Fibroblast of lung (primary cell): ENCODE measurements at regions not wholly inside any gene's neighbourhood (a gene's known extent, or its start where the extent isn't known, plus 50 kb on each side); places are given as distances from the start of the nearest gene placed in this dataset.

Experiments used
- DNase-seq, 2 donors: peaks; one replicate each; pipeline versions ENCODE4 v3.0.0 to v3.0.0-alpha.2; 2010; ENCODE audit warnings: low read depth in 2 of 2
- H2AFZ ChIP-seq: 2 replicates; pipeline ENCODE4 v1.5.1; 2012; ENCODE audit warnings: low read length, control low read depth, inconsistent platforms
- H3K27ac ChIP-seq: 2 replicates; pipeline ENCODE4 v1.5.1; 2011; ENCODE audit warnings: low read length, control low read depth; ENCODE audit not compliant: insufficient read depth
- H3K27me3 ChIP-seq: 2 replicates; pipeline ENCODE4 v1.5.1; 2011; ENCODE audit warnings: mild to moderate bottlenecking, low read length; ENCODE audit not compliant: control insufficient read depth, insufficient read depth
- H3K36me3 ChIP-seq: 2 replicates; pipeline ENCODE4 v1.5.1; 2011; ENCODE audit warnings: low read length; ENCODE audit not compliant: control insufficient read depth, insufficient read depth
- H3K4me1 ChIP-seq: 2 replicates; pipeline ENCODE4 v1.5.1; 2011; ENCODE audit warnings: low read length; ENCODE audit not compliant: control insufficient read depth, insufficient read depth; ENCODE audit errors: extremely low read depth
- H3K4me2 ChIP-seq: 2 replicates; pipeline ENCODE4 v1.5.1; 2011; ENCODE audit warnings: low read length, control low read depth; ENCODE audit not compliant: insufficient read depth; ENCODE audit errors: extremely low read depth
- H3K4me3 ChIP-seq, 4 experiments: fragments of 200-600 bp in 1 of 4; sonication (generic) in 1 of 4; replicated peaks in 1 of 4; 2 replicates each; pipeline ENCODE4 v1.5.1; 2011 to 2016; ENCODE audit warnings: low read length in 4 of 4, low read depth in 3 of 4, mild to moderate bottlenecking in 3 of 4, control low read depth in 2 of 4, inconsistent platforms in 1 of 4, mixed read lengths in 1 of 4; ENCODE audit not compliant: insufficient read depth in 1 of 4; ENCODE audit errors: control extremely low read depth in 1 of 4
- H3K79me2 ChIP-seq: 2 replicates; pipeline ENCODE4 v1.5.1; 2012; ENCODE audit warnings: mild to moderate bottlenecking, low read length, inconsistent platforms; ENCODE audit not compliant: control insufficient read depth, insufficient read depth
- H3K9ac ChIP-seq: 2 replicates; pipeline ENCODE4 v1.5.1; 2011; ENCODE audit warnings: mild to moderate bottlenecking, low read length, control low read depth; ENCODE audit not compliant: insufficient read depth
- H3K9me3 ChIP-seq: 2 replicates; pipeline ENCODE4 v1.5.1; 2012; ENCODE audit warnings: low read depth, low read length; ENCODE audit not compliant: control insufficient read depth, insufficient read depth
- H4K20me1 ChIP-seq: 2 replicates; pipeline ENCODE4 v1.5.1; 2011; ENCODE audit warnings: low read length; ENCODE audit not compliant: control insufficient read depth, insufficient read depth; ENCODE audit errors: extremely low read depth
- EZH2 ChIP-seq: IDR thresholded peaks from 2 replicates; pipeline ENCODE4 v1.5.1; 2012; ENCODE audit warnings: low read length, control low read depth, mild to moderate bottlenecking; ENCODE audit errors: missing control alignments
- TF ChIP-seq, protein P1 (sequence below), 2 donors: IDR thresholded peaks in 1 of 2; conservative IDR thresholded peaks in 1 of 2; 1 replicate in 1 of 2; 2 replicates in 1 of 2; pipeline ENCODE4 v1.5.1; 2011 to 2012; ENCODE audit warnings: low read length in 2 of 2, control low read depth in 1 of 2, inconsistent platforms in 1 of 2, low read depth in 1 of 2, mild to moderate bottlenecking in 1 of 2

DNA sequence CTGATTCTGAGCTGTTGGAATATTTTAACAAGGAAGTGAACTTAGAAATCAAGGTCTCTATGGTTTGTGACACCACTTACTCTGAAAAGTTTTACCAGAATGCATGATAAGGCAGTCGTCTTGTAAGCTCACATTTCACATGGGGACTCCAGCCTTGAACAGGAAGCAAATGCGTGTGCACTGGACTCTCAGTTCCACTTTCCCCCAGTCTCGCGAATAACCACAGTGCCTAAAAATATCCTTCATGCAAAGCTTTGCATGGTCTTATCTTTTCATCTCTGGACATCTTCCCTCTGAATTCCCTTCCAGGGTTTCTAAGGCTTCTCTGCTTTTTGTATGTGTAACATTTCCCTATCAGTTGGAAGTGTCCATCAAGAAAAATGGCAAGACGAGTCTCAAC lies 581.8 kb downstream of the NLGN4X start:
- no peaks in the 10 kb centered on the region for H4K20me1 ChIP-seq
- H3K79me2 ChIP-seq, result no peaks in the 10 kb centered on the region
- no peak for TF ChIP-seq EZH2
- TF ChIP-seq, protein P1, sequence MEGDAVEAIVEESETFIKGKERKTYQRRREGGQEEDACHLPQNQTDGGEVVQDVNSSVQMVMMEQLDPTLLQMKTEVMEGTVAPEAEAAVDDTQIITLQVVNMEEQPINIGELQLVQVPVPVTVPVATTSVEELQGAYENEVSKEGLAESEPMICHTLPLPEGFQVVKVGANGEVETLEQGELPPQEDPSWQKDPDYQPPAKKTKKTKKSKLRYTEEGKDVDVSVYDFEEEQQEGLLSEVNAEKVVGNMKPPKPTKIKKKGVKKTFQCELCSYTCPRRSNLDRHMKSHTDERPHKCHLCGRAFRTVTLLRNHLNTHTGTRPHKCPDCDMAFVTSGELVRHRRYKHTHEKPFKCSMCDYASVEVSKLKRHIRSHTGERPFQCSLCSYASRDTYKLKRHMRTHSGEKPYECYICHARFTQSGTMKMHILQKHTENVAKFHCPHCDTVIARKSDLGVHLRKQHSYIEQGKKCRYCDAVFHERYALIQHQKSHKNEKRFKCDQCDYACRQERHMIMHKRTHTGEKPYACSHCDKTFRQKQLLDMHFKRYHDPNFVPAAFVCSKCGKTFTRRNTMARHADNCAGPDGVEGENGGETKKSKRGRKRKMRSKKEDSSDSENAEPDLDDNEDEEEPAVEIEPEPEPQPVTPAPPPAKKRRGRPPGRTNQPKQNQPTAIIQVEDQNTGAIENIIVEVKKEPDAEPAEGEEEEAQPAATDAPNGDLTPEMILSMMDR (conservative IDR thresholded peaks at IDR 0.05 in 1 of 2, IDR thresholded peaks at IDR 0.05 in 1 of 2; ENCODE audit: low read depth in 1 of 2, low read length in 2 of 2), result no peak
- no peak overlapping the region for H3K4me2 ChIP-seq
- no peak for DNase-seq
- no peak overlapping the region for H2AFZ ChIP-seq
- H3K4me1 ChIP-seq, result no peaks in the 10 kb centered on the region
- H3K4me3 ChIP-seq, result no peak overlapping the region
- no peaks in the 10 kb centered on the region for H3K36me3 ChIP-seq
- H3K9me3 ChIP-seq, result no peaks in the 10 kb centered on the region
- no peak overlapping the region for H3K9ac ChIP-seq
- H3K27ac ChIP-seq, result no peak overlapping the region
- no peaks in the 10 kb centered on the region for H3K27me3 ChIP-seq

DNA sequence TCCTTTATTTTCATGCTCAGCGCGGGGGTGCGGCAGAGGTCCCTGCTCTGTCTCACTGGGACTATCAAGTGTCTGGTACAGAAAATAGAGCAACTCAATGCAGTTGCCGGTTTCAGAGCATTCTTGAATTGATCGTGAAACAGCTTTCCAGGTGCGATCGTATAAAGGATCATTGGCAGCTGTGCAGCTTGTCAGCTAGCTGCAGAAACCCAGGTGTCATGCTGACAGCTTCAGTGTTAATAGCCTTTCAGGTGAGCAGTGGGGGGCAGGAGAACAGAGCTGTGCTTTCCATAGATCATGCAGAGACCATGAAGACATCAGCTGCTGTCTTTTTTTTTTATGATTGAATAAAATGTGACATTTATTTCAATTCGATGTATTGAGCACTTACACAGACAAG lies 583.9 kb downstream of the NLGN4X start:
- no peaks in the 10 kb centered on the region for H3K27me3 ChIP-seq

DNA sequence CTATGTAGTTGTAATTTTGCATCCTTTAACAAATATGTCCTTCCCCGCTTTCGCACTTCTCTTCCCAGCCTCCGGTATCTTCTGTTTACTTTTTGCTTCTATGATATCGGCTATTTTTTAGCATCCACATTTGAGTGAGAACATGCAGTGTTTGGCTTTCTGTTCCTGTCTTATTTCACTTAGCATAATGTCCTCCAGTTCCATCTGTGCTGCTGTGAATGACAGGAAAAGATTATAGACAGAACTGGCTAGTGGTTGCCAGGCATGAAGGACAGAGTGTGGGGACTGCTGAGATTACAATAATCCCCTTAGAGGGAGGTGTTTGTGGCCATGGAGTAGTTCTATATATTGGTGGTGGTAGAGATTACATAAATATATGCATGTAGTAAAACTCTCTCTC lies 588.6 kb downstream of the NLGN4X start:
- no peak for TF ChIP-seq EZH2
- TF ChIP-seq, protein P1 (conservative IDR thresholded peaks at IDR 0.05 in 1 of 2, IDR thresholded peaks at IDR 0.05 in 1 of 2; ENCODE audit: low read depth in 1 of 2, low read length in 2 of 2), result no peak
- no peaks in the 10 kb centered on the region for H3K9me3 ChIP-seq
- no peak for DNase-seq
- H3K27me3 ChIP-seq, result no peaks in the 10 kb centered on the region
- H3K79me2 ChIP-seq, result no peaks in the 10 kb centered on the region
- H4K20me1 ChIP-seq, result no peaks in the 10 kb centered on the region
- H3K27ac ChIP-seq, result no peak overlapping the region
- no peaks in the 10 kb centered on the region for H3K4me1 ChIP-seq
- no peak overlapping the region for H3K9ac ChIP-seq
- no peak overlapping the region for H3K4me3 ChIP-seq
- H3K4me2 ChIP-seq, result no peak overlapping the region
- H2AFZ ChIP-seq, result no peak overlapping the region
- no peaks in the 10 kb centered on the region for H3K36me3 ChIP-seq

More for the DNA sequence above, 583.9 kb downstream of the NLGN4X start:
- no peak for DNase-seq
- TF ChIP-seq, protein P1 (conservative IDR thresholded peaks at IDR 0.05 in 1 of 2, IDR thresholded peaks at IDR 0.05 in 1 of 2; ENCODE audit: low read depth in 1 of 2, low read length in 2 of 2), result no peak
- no peak for TF ChIP-seq EZH2
- Histone ChIP-seq H3K4me3 (no peak overlapping the region), H3K36me3 (no peaks in the 10 kb centered on the region), H3K9ac (no peak overlapping the region), H2AFZ (no peak overlapping the region), H4K20me1 (no peaks in the 10 kb centered on the region), H3K4me2 (no peak overlapping the region), H3K9me3 (no peaks in the 10 kb centered on the region), H3K4me1 (no peaks in the 10 kb centered on the region), H3K27ac (no peak overlapping the region), H3K79me2 (no peaks in the 10 kb centered on the region)
